Endodermal cell (in vitro differentiated cells): ENCODE measurements at regions not wholly inside any gene's neighbourhood (a gene's known extent, or its start where the extent isn't known, plus 50 kb on each side); places are given as distances from the start of the nearest gene placed in this dataset.

ENCODE experiments used
- DNase-seq: peaks from one replicate; pipeline ENCODE4 v3.0.0-alpha.2; 2017
- H3K27ac ChIP-seq: 2 replicates; pipeline ENCODE4 v1.5.1; 2013; ENCODE audit warnings: mild to moderate bottlenecking, low read depth, low read length, moderate library complexity
- H3K27me3 ChIP-seq: 2 replicates; pipeline ENCODE4 v1.6.1; 2013; ENCODE audit warnings: mild to moderate bottlenecking, low read length, moderate library complexity; ENCODE audit not compliant: insufficient read depth, control insufficient read depth, poor library complexity, severe bottlenecking
- H3K36me3 ChIP-seq: 2 replicates; pipeline ENCODE4 v1.7.0; 2013; ENCODE audit warnings: mild to moderate bottlenecking, low read length, moderate library complexity; ENCODE audit not compliant: control insufficient read depth, insufficient read depth
- H3K4me1 ChIP-seq: one replicate; pipeline ENCODE4 v1.7.0; 2013; ENCODE audit warnings: low read length; ENCODE audit not compliant: control insufficient read depth, insufficient read depth
- H3K4me3 ChIP-seq: 2 replicates; pipeline ENCODE4 v1.5.1; 2013; ENCODE audit warnings: mild to moderate bottlenecking, low read length, moderate library complexity
- H3K9ac ChIP-seq: 2 replicates; pipeline ENCODE4 v1.6.1; 2013; ENCODE audit warnings: mild to moderate bottlenecking, low read length, moderate library complexity; ENCODE audit not compliant: poor library complexity, severe bottlenecking; ENCODE audit errors: extremely low read depth
- H3K9me3 ChIP-seq: 2 replicates; pipeline ENCODE4 v1.6.1; 2013; ENCODE audit warnings: mild to moderate bottlenecking, low read length, moderate library complexity; ENCODE audit not compliant: control insufficient read depth
- H3K27ac Mint-ChIP-seq: 2 replicates; pipeline ENCODE4 v1.8.0; 2020; ENCODE audit warnings: mixed read lengths
- H3K27me3 Mint-ChIP-seq: 2 replicates; pipeline ENCODE4 v1.8.0; 2021; ENCODE audit warnings: mild to moderate bottlenecking, mixed read lengths; ENCODE audit not compliant: insufficient read depth
- H3K36me3 Mint-ChIP-seq: 2 replicates; pipeline ENCODE4 v1.8.0; 2020; ENCODE audit warnings: low read depth, mixed read lengths
- H3K4me1 Mint-ChIP-seq: 2 replicates; pipeline ENCODE4 v1.8.0; 2020; ENCODE audit warnings: mixed read lengths
- H3K4me3 Mint-ChIP-seq: 2 replicates; pipeline ENCODE4 v1.8.0; 2020; ENCODE audit warnings: mild to moderate bottlenecking, moderate library complexity, mixed read lengths
- H3K9me3 Mint-ChIP-seq: 2 replicates; pipeline ENCODE4 v1.8.0; 2020; ENCODE audit warnings: mild to moderate bottlenecking, mixed read lengths
- CTCF ChIP-seq: fragments of 200-600 bp; sonication (generic); conservative IDR thresholded peaks from 2 replicates; pipeline ENCODE4 v1.5.0; 2021; ENCODE audit warnings: antibody characterized with exemption, mild to moderate bottlenecking
- WGBS, 2 experiments: methylation state at CpG; one replicate each; pipeline versions ENCODE4 v1.1.5 to v1.1.7; 2013; ENCODE audit warnings: missing lambda C conversion rate in 2 of 2, mixed read lengths in 1 of 2; ENCODE audit not compliant: insufficient coverage in 1 of 2, insufficient read length in 1 of 2; 5-methylcytosine and 5-hydroxymethylcytosine counted together

- peaks cover 6% of the 10 kb centered on the region for H3K36me3 Mint-ChIP-seq
- peak; percentile 62 for DNase-seq
- peaks cover 30% of the 10 kb centered on the region for H3K9me3 Mint-ChIP-seq
- H3K4me3 Mint-ChIP-seq = no peak overlapping the region
- TF ChIP-seq CTCF = no peak
- no peaks in the 10 kb centered on the region for H3K27me3 ChIP-seq
- H3K4me1 ChIP-seq = no peaks in the 10 kb centered on the region
- H3K27ac Mint-ChIP-seq = no peak overlapping the region
- H3K27me3 Mint-ChIP-seq = peaks cover 9% of the 10 kb centered on the region
- WGBS, 2 experiments = 55 to 72% methylated on average over 5 to 6 of the region's 6 CpGs
- no peak overlapping the region for H3K27ac ChIP-seq
- no peak overlapping the region for H3K4me3 ChIP-seq
- H3K36me3 ChIP-seq = no peaks in the 10 kb centered on the region
- peaks cover 26% of the 10 kb centered on the region for H3K9me3 ChIP-seq
- no peak overlapping the region for H3K9ac ChIP-seq
- peaks cover 22% of the 10 kb centered on the region for H3K4me1 Mint-ChIP-seq
These were observed 238.7 kb upstream of the COPS8 start for GRCh38 chr2:236847023-236847422.

GRCh38 chr2:236847538-236848263, 238.0 kb upstream of the COPS8 start:
- H3K27ac Mint-ChIP-seq = no peak overlapping the region
- DNase-seq = peak; percentile 85

GRCh38 chr2:236848501-236848900, 237.2 kb upstream of the COPS8 start:
- H3K4me3 Mint-ChIP-seq = no peak overlapping the region
- Histone ChIP-seq H3K4me3 (no peak overlapping the region), H3K36me3 (no peaks in the 10 kb centered on the region), H3K4me1 (peaks cover under 1% of the 10 kb centered on the region), H3K27me3 (no peaks in the 10 kb centered on the region), H3K27ac (no peak overlapping the region), H3K9me3 (peaks cover 26% of the 10 kb centered on the region), H3K9ac (no peak overlapping the region)
- peaks cover 6% of the 10 kb centered on the region for H3K36me3 Mint-ChIP-seq
- peaks cover 31% of the 10 kb centered on the region for H3K4me1 Mint-ChIP-seq
- WGBS, 2 experiments = 87 to 90% methylated on average over 11 of the region's 11 CpGs
- H3K9me3 Mint-ChIP-seq = peaks cover 30% of the 10 kb centered on the region
- peaks cover 5% of the 10 kb centered on the region for H3K27me3 Mint-ChIP-seq
- TF ChIP-seq CTCF = no peak
- H3K27ac Mint-ChIP-seq = no peak overlapping the region
- no peak for DNase-seq

More at GRCh38 chr2:236847538-236848263, 238.0 kb upstream of the COPS8 start:
- H3K36me3 Mint-ChIP-seq = peaks cover 6% of the 10 kb centered on the region
- Histone ChIP-seq H3K4me1 (no peaks in the 10 kb centered on the region), H3K9me3 (peaks cover 26% of the 10 kb centered on the region), H3K36me3 (no peaks in the 10 kb centered on the region), H3K27ac (no peak overlapping the region), H3K27me3 (no peaks in the 10 kb centered on the region), H3K9ac (no peak overlapping the region), H3K4me3 (no peak overlapping the region)
- WGBS, 2 experiments = 50 to 58% methylated on average over 1 to 3 of the region's 3 CpGs
- no peak overlapping the region for H3K4me3 Mint-ChIP-seq
- peaks cover 23% of the 10 kb centered on the region for H3K4me1 Mint-ChIP-seq
- TF ChIP-seq CTCF = no peak
- H3K9me3 Mint-ChIP-seq = peaks cover 30% of the 10 kb centered on the region
- H3K27me3 Mint-ChIP-seq = peaks cover 9% of the 10 kb centered on the region
